Stomach (tissue), 8 donors: ENCODE measurements at regions not wholly inside any gene's neighbourhood (a gene's known extent, or its start where the extent isn't known, plus 50 kb on each side); places are given as distances from the start of the nearest gene placed in this dataset.
"Not testable (repeated sequence)": the region's sequence is repeated elsewhere in the genome, so short reads cannot be mapped to it uniquely, and the experiment has no call there.

Experiments used
- DNase-seq, 2 donors: peaks; one replicate each; pipeline versions ENCODE4 v3.0.0 to v3.0.0-alpha.2; 2013 to 2019
- H3K27ac ChIP-seq, 5 donors: fragments of 200-600 bp in 4 of 5; sonication (generic) in 4 of 5; one replicate each; pipeline ENCODE4 v1.5.1; 2013 to 2019; ENCODE audit warnings: mild to moderate bottlenecking in 1 of 5, moderate library complexity in 1 of 5
- H3K27me3 ChIP-seq, 3 donors: fragments of 200-600 bp; sonication (generic); one replicate each; pipeline ENCODE4 v1.5.1; 2017 to 2019; ENCODE audit warnings: mixed run types in 1 of 3
- H3K36me3 ChIP-seq, 4 donors: fragments of 200-600 bp; sonication (generic); 1 replicate in 3 of 4; 2 replicates in 1 of 4; pipeline ENCODE4 v1.5.1; 2016 to 2019
- H3K4me1 ChIP-seq, 4 donors: fragments of 200-600 bp; sonication (generic); one replicate each; pipeline ENCODE4 v1.5.1; 2016 to 2019
- H3K4me3 ChIP-seq, 4 donors: fragments of 200-600 bp; sonication (generic) in 3 of 4; one replicate each; pipeline ENCODE4 v1.5.1; 2016 to 2019; ENCODE audit warnings: mild to moderate bottlenecking in 1 of 4
- H3K9me3 ChIP-seq, 4 donors: fragments of 200-600 bp; sonication (generic); one replicate each; pipeline ENCODE4 v1.5.1; 2016 to 2019
- EP300 ChIP-seq: sonication (generic); formaldehyde crosslinking; IDR thresholded peaks from one replicate; pipeline ENCODE4 v1.6.1; 2017; ENCODE audit warnings: antibody characterized with exemption
- POLR2A ChIP-seq, 4 donors: fragments of 450-650 bp; IDR thresholded peaks; one replicate each; pipeline ENCODE4 v1.6.1; 2016; ENCODE audit warnings: antibody characterized with exemption in 4 of 4, control low read depth in 2 of 4, mild to moderate bottlenecking in 1 of 4, moderate library complexity in 1 of 4
- POLR2AphosphoS5 ChIP-seq, 3 donors: sonication (generic); formaldehyde crosslinking; IDR thresholded peaks; one replicate each; pipeline ENCODE4 v1.6.1; 2016; ENCODE audit warnings: antibody characterized with exemption in 3 of 3
- WGBS, 5 donors: extraction: QIAGEN DNeasy Blood & Tissue Kit in 3 of 5; methylation state at CpG; one replicate each; pipeline versions ENCODE4 v1.1.5 to v1.1.7; 2013 to 2018; 5-methylcytosine and 5-hydroxymethylcytosine counted together
- intact Hi-C: fragments of 100-400 bp; cut with DNase I; formaldehyde crosslinking; loops from one replicate; pipeline ENCODE4 v1.15.1; 2023; ENCODE audit warnings: low total_unique reads
- TF ChIP-seq, protein P1 (sequence below), 7 experiments: fragments of 450-650 bp in 4 of 7; fragments of 200-600 bp in 3 of 7; sonication (generic) in 3 of 7; IDR thresholded peaks; one replicate each; pipeline ENCODE4 v1.5.1; 2016 to 2019; ENCODE audit warnings: antibody characterized with exemption in 7 of 7, control low read depth in 2 of 7, mild to moderate bottlenecking in 1 of 7
- donor health status: healthy with polysubstance abuse.
- donor health status: Bipolar disorder and iron deficiency.
- donor health status: healthy.

- H3K27ac ChIP-seq, intact Hi-C loops, H3K36me3 ChIP-seq, DNase-seq, H3K9me3 ChIP-seq, H3K4me3 ChIP-seq, H3K4me1 ChIP-seq: not testable (repeated sequence)
- WGBS, 5 donors: 69 to 85% (median 77%) methylated on average over 11 of the region's 11 CpGs
- H3K27me3 ChIP-seq: peaks cover 0 to 34% (median 14%) of the 10 kb centered on the region in 3 donors
Measured at GRCh38 chr4:8943367-8943766, 71.7 kb upstream of the HMX1 start.

DNA sequence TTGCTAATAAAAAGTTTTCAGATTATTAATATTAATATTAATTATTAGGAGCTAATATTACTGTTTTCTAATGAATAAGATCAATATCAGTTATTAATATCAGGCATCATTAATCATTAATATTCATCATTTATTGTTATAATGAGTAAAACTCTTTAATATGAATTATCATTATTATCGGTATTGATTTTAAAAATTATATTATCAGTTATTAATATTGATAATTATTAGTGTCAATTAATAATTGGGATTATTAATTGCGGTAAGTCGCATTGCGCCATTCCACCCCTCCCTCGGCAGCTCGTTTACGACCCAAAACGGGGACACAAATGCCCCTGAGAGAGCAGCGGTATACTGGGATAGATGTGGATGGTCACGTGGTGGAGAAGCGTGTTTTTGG is 70.4 kb upstream of the HMX1 start:
- WGBS, 5 donors: 88 to 94% (median 91%) methylated on average over 11 of the region's 11 CpGs
- H3K36me3 ChIP-seq, DNase-seq, intact Hi-C loops, H3K4me3 ChIP-seq, H3K4me1 ChIP-seq, H3K27ac ChIP-seq, H3K9me3 ChIP-seq: not testable (repeated sequence)
- peaks cover 0 to 34% (median 14%) of the 10 kb centered on the region in 3 donors for H3K27me3 ChIP-seq

DNA sequence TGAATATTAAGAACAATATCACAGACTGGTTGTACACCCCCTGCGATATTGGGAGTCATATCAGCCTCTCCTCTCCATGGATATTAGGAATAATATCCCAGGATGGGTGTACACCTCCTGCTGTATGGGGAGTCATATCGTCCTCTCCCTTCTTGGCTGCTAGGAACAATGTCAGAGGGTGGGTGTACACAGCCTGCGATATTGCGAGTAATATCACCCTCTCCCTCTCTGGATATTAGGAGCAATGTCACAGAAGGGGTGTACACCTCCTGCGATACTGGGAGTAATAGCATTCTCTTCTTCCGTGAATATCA is 69.8 kb upstream of the HMX1 start:
- H3K9me3 ChIP-seq, H3K4me1 ChIP-seq, H3K4me3 ChIP-seq, H3K27ac ChIP-seq, H3K36me3 ChIP-seq, intact Hi-C loops, DNase-seq: not testable (repeated sequence)
- peaks cover 0 to 34% (median 14%) of the 10 kb centered on the region in 3 donors for H3K27me3 ChIP-seq
- 67 to 79% (median 73%) methylated on average over 6 of the region's 6 CpGs for WGBS, 5 donors

- DNase-seq: peak in 1 of 2 donors; percentile 62
- H3K9me3 ChIP-seq: no peaks in the 10 kb centered on the region
- 63 to 67% (median 63%) methylated on average over 21 of the region's 21 CpGs for WGBS, 5 donors
- intact Hi-C loops: no loop called here
- no peak for TF ChIP-seq POLR2A (IDR thresholded peaks at IDR 0.05)
- TF ChIP-seq, protein P1, sequence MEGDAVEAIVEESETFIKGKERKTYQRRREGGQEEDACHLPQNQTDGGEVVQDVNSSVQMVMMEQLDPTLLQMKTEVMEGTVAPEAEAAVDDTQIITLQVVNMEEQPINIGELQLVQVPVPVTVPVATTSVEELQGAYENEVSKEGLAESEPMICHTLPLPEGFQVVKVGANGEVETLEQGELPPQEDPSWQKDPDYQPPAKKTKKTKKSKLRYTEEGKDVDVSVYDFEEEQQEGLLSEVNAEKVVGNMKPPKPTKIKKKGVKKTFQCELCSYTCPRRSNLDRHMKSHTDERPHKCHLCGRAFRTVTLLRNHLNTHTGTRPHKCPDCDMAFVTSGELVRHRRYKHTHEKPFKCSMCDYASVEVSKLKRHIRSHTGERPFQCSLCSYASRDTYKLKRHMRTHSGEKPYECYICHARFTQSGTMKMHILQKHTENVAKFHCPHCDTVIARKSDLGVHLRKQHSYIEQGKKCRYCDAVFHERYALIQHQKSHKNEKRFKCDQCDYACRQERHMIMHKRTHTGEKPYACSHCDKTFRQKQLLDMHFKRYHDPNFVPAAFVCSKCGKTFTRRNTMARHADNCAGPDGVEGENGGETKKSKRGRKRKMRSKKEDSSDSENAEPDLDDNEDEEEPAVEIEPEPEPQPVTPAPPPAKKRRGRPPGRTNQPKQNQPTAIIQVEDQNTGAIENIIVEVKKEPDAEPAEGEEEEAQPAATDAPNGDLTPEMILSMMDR (IDR thresholded peaks at IDR 0.05): peak in 1 of 7 experiments; percentile 25
- H3K36me3 ChIP-seq: no peaks in the 10 kb centered on the region
- peaks cover 0 to 34% (median 14%) of the 10 kb centered on the region in 3 donors for H3K27me3 ChIP-seq
- H3K4me1 ChIP-seq: no peaks in the 10 kb centered on the region
- H3K4me3 ChIP-seq: no peak overlapping the region
- no peak overlapping the region for H3K27ac ChIP-seq
Measured at GRCh38 chr4:8940792-8941491, 69.3 kb upstream of the HMX1 start.

- DNase-seq: peak in 1 of 2 donors; percentile 53
- intact Hi-C loops: no loop called here
- Histone ChIP-seq H3K27me3 (peaks cover 0 to 34% (median 14%) of the 10 kb centered on the region in 3 donors), H3K27ac (no peak overlapping the region), H3K4me3 (no peak overlapping the region), H3K9me3 (no peaks in the 10 kb centered on the region), H3K36me3 (no peaks in the 10 kb centered on the region), H3K4me1 (no peaks in the 10 kb centered on the region)
- no peak for TF ChIP-seq POLR2AphosphoS5 (IDR thresholded peaks at IDR 0.05)
- no peak for TF ChIP-seq POLR2A (IDR thresholded peaks at IDR 0.05)
- TF ChIP-seq, protein P1 (IDR thresholded peaks at IDR 0.05): no peak
- TF ChIP-seq EP300: no peak
- WGBS, 5 donors: 29 to 43% (median 35%) methylated on average over 20 to 32 of the region's 32 CpGs
Measured at GRCh38 chr4:8939840-8940742, 68.5 kb upstream of the HMX1 start.
